Stimulated activated naive B cell treated with anti-CD40 and anti-IgM and Interleukin-4, amounts not matched to agents 10 μg/mL and 1 μg/mL and 100 μg/mL, for 72 hours (primary cell): ENCODE measurements at regions not wholly inside any gene's neighbourhood (a gene's known extent, or its start where the extent isn't known, plus 50 kb on each side); places are given as distances from the start of the nearest gene placed in this dataset.

Experiments
- ATAC-seq, 2 donors: fragments of 150-1000 bp; cut with Tn5 transposase; replicated peaks; 2 replicates each; pipeline ENCODE4 v1.10.0; 2021; ENCODE audit warnings: moderate library complexity in 1 of 2
- DNase-seq: peaks from one replicate; pipeline ENCODE4 v3.0.0; 2021
- H3K27ac Mint-ChIP-seq: one replicate; pipeline ENCODE4 v1.8.0; 2022; ENCODE audit warnings: mild to moderate bottlenecking, mixed read lengths
- H3K27me3 Mint-ChIP-seq, 2 donors: one replicate each; pipeline ENCODE4 v1.8.0; 2022; ENCODE audit warnings: mixed read lengths in 2 of 2
- H3K36me3 Mint-ChIP-seq, 2 donors: one replicate each; pipeline ENCODE4 v1.8.0; 2022; ENCODE audit warnings: mixed read lengths in 2 of 2, mild to moderate bottlenecking in 1 of 2
- H3K4me1 Mint-ChIP-seq, 2 donors: one replicate each; pipeline ENCODE4 v1.8.0; 2022; ENCODE audit warnings: mixed read lengths in 2 of 2, mild to moderate bottlenecking in 1 of 2
- H3K4me3 Mint-ChIP-seq, 2 donors: one replicate each; pipeline ENCODE4 v1.8.0; 2022; ENCODE audit warnings: mild to moderate bottlenecking in 2 of 2, mixed read lengths in 2 of 2, moderate library complexity in 1 of 2
- H3K9me3 Mint-ChIP-seq, 2 donors: one replicate each; pipeline ENCODE4 v1.8.0; 2022; ENCODE audit warnings: mixed read lengths in 2 of 2, mild to moderate bottlenecking in 1 of 2

DNA sequence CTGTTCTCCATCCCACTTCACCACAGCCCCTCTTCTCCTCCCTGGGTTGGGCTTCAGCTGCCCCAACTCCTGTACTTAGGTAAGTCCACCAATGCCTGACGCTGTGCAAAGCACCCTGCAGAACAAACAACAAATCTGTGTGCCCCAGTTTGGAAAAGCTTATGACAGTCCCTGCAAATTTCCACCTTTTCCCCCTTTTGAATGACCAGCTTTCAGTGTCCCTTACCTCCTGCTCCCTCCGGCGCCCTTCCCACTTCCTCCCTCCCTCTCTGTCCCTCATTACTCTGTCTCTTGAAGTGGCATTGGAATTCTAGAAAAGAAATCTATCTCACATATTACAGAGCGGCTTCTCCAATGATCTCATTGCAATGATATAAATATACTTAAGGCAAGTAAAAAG is 352.9 kb upstream of the B3GAT1 start:
- no peaks in the 10 kb centered on the region for H3K4me1 Mint-ChIP-seq
- DNase-seq (no peak), ATAC-seq (no peak)
- no peak overlapping the region for H3K27ac Mint-ChIP-seq
- peaks cover 10 to 12% of the 10 kb centered on the region in 2 donors for H3K9me3 Mint-ChIP-seq
- H3K36me3 Mint-ChIP-seq: no peaks in the 10 kb centered on the region
- no peak overlapping the region for H3K4me3 Mint-ChIP-seq
- peaks cover 20 to 27% of the 10 kb centered on the region in 2 donors for H3K27me3 Mint-ChIP-seq

GRCh38 chr11:134764367-134764766 is 352.3 kb upstream of the B3GAT1 start:
- Mint-ChIP-seq H3K27ac (no peak overlapping the region), H3K4me1 (no peaks in the 10 kb centered on the region), H3K9me3 (peaks cover 10 to 12% of the 10 kb centered on the region in 2 donors), H3K27me3 (peaks cover 20 to 27% of the 10 kb centered on the region in 2 donors), H3K36me3 (no peaks in the 10 kb centered on the region), H3K4me3 (no peak overlapping the region)
- ATAC-seq (no peak), DNase-seq (no peak)

DNA sequence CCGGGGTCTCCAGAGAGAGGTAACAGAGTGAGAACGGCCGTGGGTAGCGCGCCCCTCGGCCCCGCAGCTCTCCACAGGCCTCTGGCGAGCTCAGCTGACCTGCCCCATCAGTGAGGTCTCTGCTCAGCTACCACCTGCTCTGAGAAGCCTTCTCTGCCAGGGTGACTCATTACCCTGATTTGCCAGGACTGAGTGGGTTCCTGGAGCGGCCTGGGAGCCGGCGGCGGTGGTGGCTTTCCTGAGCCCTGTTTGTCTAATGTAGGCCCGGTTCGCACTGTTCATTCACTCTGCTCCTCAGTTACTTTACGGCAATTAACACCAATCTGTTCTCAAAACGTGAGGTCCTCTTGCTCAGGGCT is 351.0 kb upstream of the B3GAT1 start:
- no peak for DNase-seq
- Mint-ChIP-seq H3K4me3 (no peak overlapping the region), H3K9me3 (peaks cover 3 to 4% of the 10 kb centered on the region in 2 donors), H3K27me3 (peaks cover 20 to 27% of the 10 kb centered on the region in 2 donors), H3K4me1 (no peaks in the 10 kb centered on the region), H3K36me3 (no peaks in the 10 kb centered on the region), H3K27ac (no peak overlapping the region)
- no peak for ATAC-seq

GRCh38 chr11:134762248-134763029 is 350.4 kb upstream of the B3GAT1 start:
- peaks cover 20 to 27% of the 10 kb centered on the region in 2 donors for H3K27me3 Mint-ChIP-seq
- ATAC-seq: no peak
- DNase-seq: no peak
- no peaks in the 10 kb centered on the region for H3K4me1 Mint-ChIP-seq
- no peak overlapping the region for H3K27ac Mint-ChIP-seq
- H3K36me3 Mint-ChIP-seq: no peaks in the 10 kb centered on the region
- H3K4me3 Mint-ChIP-seq: peak overlapping the region in 1 of 2 donors; percentile 22
- peaks cover 3 to 4% of the 10 kb centered on the region in 2 donors for H3K9me3 Mint-ChIP-seq

- DNase-seq: no peak
- H3K9me3 Mint-ChIP-seq: peaks cover under 1 to 4% of the 10 kb centered on the region in 2 donors
- peaks cover 20 to 30% of the 10 kb centered on the region in 2 donors for H3K27me3 Mint-ChIP-seq
- H3K27ac Mint-ChIP-seq: no peak overlapping the region
- peak overlapping the region in 1 of 2 donors; percentile 22 for H3K4me3 Mint-ChIP-seq
- no peak for ATAC-seq
- no peaks in the 10 kb centered on the region for H3K36me3 Mint-ChIP-seq
- no peaks in the 10 kb centered on the region for H3K4me1 Mint-ChIP-seq
Measured at GRCh38 chr11:134761926-134762247, 349.8 kb upstream of the B3GAT1 start.

DNA sequence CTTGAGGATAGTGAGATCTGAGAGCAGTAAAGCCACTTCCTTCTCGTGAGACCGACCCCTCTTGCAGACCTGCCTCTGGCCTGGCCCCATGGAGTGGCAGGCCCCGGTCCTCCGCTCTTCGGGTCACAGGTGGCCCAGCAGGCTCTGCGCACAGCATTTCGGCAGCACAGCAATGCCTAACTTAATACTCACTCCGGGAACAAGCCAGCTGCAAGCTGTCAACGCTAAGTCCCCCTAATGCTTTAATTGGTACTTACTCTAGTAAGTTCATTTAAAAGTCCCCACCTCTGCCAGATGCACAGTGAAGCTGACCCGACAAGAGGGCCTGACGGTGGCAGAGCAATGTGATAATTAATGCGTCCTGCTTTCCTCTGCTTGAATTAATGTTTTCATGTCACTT is 349.3 kb upstream of the B3GAT1 start:
- Mint-ChIP-seq H3K36me3 (no peaks in the 10 kb centered on the region), H3K9me3 (peaks cover 0 to 4% of the 10 kb centered on the region in 2 donors), H3K27me3 (peaks cover 20 to 33% of the 10 kb centered on the region in 2 donors), H3K4me3 (no peak overlapping the region), H3K27ac (no peak overlapping the region), H3K4me1 (no peaks in the 10 kb centered on the region)
- ATAC-seq (no peak), DNase-seq (no peak)

DNA sequence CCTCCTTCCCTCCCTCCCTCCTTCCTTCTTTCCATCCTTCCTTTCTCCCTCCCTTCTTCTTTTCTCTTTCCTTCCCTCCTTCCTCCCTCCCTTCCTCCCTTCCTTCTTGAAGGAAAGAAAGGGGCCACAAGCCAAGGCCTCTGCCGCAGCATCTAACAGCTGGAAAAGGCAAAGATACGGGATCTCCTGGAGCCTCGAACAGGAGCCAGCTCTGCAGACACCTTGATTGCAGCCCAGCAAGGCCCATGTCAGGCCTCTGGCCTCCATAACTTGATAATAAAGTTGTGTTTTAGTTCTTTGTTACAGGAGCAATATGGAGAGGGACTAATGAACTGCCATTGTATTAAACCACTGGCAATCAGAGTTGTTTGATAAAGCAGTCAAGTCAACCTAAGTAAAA is 348.9 kb upstream of the B3GAT1 start:
- no peaks in the 10 kb centered on the region for H3K4me1 Mint-ChIP-seq
- peaks cover 0 to 4% of the 10 kb centered on the region in 2 donors for H3K9me3 Mint-ChIP-seq
- no peaks in the 10 kb centered on the region for H3K36me3 Mint-ChIP-seq
- H3K27ac Mint-ChIP-seq: no peak overlapping the region
- peaks cover 18 to 30% of the 10 kb centered on the region in 2 donors for H3K27me3 Mint-ChIP-seq
- no peak overlapping the region for H3K4me3 Mint-ChIP-seq
- ATAC-seq: no peak
- no peak for DNase-seq

GRCh38 chr11:134760299-134760698 is 348.3 kb upstream of the B3GAT1 start:
- no peak for ATAC-seq
- Mint-ChIP-seq H3K27me3 (peaks cover 17 to 28% of the 10 kb centered on the region in 2 donors), H3K36me3 (no peaks in the 10 kb centered on the region), H3K4me1 (no peaks in the 10 kb centered on the region), H3K4me3 (no peak overlapping the region), H3K27ac (no peak overlapping the region), H3K9me3 (peaks cover 1 to 4% of the 10 kb centered on the region in 2 donors)
- no peak for DNase-seq

- no peak overlapping the region for H3K27ac Mint-ChIP-seq
- H3K9me3 Mint-ChIP-seq: peaks cover 4% of the 10 kb centered on the region in 2 donors
- no peak for ATAC-seq
- H3K4me3 Mint-ChIP-seq: no peak overlapping the region
- no peak for DNase-seq
- H3K27me3 Mint-ChIP-seq: peaks cover 15 to 28% of the 10 kb centered on the region in 2 donors
- no peaks in the 10 kb centered on the region for H3K36me3 Mint-ChIP-seq
- H3K4me1 Mint-ChIP-seq: no peaks in the 10 kb centered on the region
Measured at GRCh38 chr11:134759855-134760254, 347.8 kb upstream of the B3GAT1 start.

- no peak for ATAC-seq
- no peak for DNase-seq
- Mint-ChIP-seq H3K36me3 (no peaks in the 10 kb centered on the region), H3K27ac (no peak overlapping the region), H3K4me3 (no peak overlapping the region), H3K9me3 (peaks cover 4% of the 10 kb centered on the region in 2 donors), H3K4me1 (no peaks in the 10 kb centered on the region), H3K27me3 (peaks cover 11 to 28% of the 10 kb centered on the region in 2 donors)
Measured at GRCh38 chr11:134759274-134759673, 347.2 kb upstream of the B3GAT1 start.

DNA sequence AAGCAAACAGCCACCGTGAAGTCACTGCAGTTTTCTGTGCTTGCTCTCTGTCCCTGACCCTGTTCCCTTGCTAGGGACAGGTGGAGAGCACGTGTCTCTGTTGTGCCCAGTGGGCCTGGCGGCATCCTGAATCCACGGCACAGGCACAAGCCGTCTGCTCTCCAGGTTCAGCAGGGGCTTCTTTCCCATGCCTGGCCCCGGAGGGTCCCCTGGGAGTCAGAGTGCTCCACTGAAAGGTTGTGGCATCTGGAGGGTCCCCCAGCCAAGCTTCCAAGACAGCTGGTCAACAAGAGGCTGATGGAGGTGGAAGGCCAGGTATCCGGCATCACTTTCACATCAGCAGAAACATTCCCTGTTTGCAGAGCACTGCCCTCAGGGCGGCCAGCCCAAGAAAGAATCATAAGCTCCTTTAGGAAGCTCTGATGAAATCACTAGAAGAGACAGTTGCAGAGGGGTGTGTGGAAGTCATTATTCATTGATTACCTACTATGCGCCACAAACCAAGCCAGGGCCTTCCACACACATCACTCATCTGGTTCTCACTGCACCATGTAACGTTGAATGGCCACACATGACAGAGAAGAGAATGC is 346.4 kb upstream of the B3GAT1 start:
- Mint-ChIP-seq H3K4me3 (no peak overlapping the region), H3K36me3 (no peaks in the 10 kb centered on the region), H3K4me1 (no peaks in the 10 kb centered on the region), H3K27me3 (peaks cover 4 to 20% of the 10 kb centered on the region in 2 donors), H3K27ac (no peak overlapping the region), H3K9me3 (peaks cover 3 to 4% of the 10 kb centered on the region in 2 donors)
- DNase-seq (no peak), ATAC-seq (no peak)

DNA sequence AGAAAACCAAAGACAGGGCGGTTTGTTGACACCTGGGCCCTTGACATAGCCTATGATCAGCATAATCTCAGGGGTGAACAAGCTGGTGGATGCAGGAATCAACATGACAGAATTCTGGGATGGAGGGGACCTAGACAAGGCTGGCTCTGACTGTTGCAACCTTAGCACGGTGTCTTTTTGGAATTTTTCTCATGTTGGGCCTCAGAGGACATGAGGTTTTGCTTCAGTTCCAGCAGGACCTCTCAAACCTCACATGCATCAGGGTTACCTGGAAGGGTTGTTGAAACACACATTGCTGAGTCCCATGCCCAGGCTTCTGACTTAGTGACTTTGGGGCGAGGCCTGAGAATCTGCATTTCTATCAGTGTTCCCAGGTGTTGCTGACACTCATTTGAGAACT is 345.6 kb upstream of the B3GAT1 start:
- H3K36me3 Mint-ChIP-seq: no peaks in the 10 kb centered on the region
- peaks cover 0 to 15% of the 10 kb centered on the region in 2 donors for H3K27me3 Mint-ChIP-seq
- H3K9me3 Mint-ChIP-seq: peaks cover 1 to 4% of the 10 kb centered on the region in 2 donors
- H3K4me3 Mint-ChIP-seq: no peak overlapping the region
- ATAC-seq (no peak), DNase-seq (no peak)
- H3K27ac Mint-ChIP-seq: no peak overlapping the region
- H3K4me1 Mint-ChIP-seq: no peaks in the 10 kb centered on the region

DNA sequence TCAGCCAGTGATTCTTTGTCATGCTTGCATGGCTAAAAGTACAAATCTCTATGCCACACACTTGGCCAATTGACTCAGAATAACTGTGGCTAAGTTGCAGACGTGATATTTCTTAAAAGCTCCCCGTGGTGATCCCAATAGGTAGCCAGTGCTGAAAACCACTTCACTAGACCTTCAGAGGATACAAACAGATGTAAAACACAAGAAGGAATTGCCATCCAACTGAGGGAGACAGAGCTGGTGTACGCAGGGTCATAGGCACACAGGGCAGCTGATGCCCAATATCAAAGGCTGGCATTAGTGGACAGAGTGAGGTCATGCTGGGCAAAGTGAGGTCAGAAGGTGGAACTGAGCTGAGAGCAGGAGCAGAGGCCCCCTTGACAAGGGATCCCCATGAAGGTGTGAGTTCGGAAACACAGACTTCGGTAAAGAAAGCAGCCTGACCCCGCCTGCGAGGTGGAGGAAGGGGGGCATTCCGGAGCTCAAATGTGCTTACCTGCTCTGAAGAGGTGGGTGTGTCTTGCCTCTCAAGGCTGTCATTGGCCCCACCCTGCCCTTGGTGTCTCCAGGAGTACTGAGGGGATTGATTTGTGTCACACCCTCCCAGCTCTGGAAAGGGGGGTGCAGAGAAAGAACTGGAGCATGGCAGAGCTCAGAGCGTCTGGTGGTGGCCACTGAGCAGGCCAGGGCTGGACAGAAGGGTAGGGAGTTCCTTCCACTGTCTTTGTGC is 344.9 kb upstream of the B3GAT1 start:
- Mint-ChIP-seq H3K9me3 (peaks cover 1 to 4% of the 10 kb centered on the region in 2 donors), H3K27me3 (peaks cover 0 to 11% of the 10 kb centered on the region in 2 donors), H3K4me3 (no peak overlapping the region), H3K36me3 (no peaks in the 10 kb centered on the region), H3K4me1 (no peaks in the 10 kb centered on the region), H3K27ac (no peak overlapping the region)
- DNase-seq (no peak), ATAC-seq (no peak)

GRCh38 chr11:134755535-134755934 is 343.5 kb upstream of the B3GAT1 start:
- H3K4me3 Mint-ChIP-seq: no peak overlapping the region
- DNase-seq (no peak), ATAC-seq (no peak)
- H3K9me3 Mint-ChIP-seq: peaks cover 0 to 4% of the 10 kb centered on the region in 2 donors
- no peak overlapping the region for H3K27ac Mint-ChIP-seq
- H3K36me3 Mint-ChIP-seq: no peaks in the 10 kb centered on the region
- no peaks in the 10 kb centered on the region for H3K4me1 Mint-ChIP-seq
- H3K27me3 Mint-ChIP-seq: peaks cover 0 to 5% of the 10 kb centered on the region in 2 donors
